GM18867 (cell line): ENCODE measurements at regions not wholly inside any gene's neighbourhood (a gene's known extent, or its start where the extent isn't known, plus 50 kb on each side); places are given as distances from the start of the nearest gene placed in this dataset.

ENCODE experiments used
- ATAC-seq: cut with Tn5 transposase; IDR thresholded peaks from one replicate; pipeline ENCODE4 v1.9.1; 2021; ENCODE audit warnings: mild to moderate bottlenecking, moderate library complexity; ENCODE audit not compliant: unreplicated experiment

DNA sequence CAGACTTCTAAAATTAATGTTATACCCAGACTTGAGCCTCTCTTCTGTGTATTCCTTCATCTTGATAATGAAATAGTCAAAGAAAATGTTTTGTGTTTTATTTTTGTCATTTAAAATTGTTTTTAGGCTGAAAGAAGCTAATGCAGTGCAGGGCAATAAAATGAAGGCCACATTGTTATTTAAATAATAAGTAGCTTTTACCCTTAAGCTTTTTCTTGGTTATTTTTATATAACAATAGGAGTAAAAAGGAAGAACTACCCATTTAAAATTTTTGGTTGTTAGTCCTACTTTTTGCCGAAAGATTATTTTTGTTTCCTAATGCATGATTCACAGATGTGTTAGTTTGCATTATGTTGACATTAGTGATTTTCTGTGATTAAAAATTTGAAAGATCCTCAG is 181.0 kb upstream of the MEOX2 start:
- ATAC-seq: no peak

GRCh38 chr7:15866753-15867152 is 180.3 kb upstream of the MEOX2 start:
- no peak for ATAC-seq

- no peak for ATAC-seq
Observed at GRCh38 chr7:15864626-15864991, 178.1 kb upstream of the MEOX2 start.

DNA sequence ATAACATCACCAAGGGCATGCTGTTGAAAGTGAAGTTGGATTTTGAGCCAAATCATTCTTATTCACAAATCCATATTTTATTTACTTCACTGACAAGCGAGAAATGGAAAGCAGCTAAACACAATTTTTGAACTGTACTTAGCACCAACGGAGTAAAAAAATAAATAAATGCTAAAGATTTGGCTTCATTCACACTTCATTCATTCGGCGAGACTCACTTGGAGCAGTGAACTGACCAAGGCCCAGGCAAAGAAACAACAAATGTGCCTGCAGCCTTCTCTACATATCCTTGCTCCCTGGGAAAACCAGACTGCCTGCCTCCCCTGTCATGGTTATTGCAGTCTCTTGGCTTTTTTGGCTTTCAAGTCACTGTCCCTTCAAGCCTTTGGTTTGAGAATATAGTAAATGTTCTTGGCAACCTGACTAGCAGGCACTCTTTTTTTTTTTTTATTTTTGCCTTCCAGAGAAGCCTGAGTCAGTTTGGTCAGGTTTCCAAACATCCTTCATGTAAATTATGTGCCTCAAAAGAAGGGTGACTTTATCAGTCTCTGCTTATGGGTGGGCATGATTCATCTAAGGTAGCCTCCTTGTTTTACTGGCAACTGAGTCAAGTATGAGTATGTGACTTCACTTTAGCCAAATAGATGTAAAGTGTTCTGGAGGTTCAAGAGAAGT is 177.6 kb upstream of the MEOX2 start:
- ATAC-seq: no peak

DNA sequence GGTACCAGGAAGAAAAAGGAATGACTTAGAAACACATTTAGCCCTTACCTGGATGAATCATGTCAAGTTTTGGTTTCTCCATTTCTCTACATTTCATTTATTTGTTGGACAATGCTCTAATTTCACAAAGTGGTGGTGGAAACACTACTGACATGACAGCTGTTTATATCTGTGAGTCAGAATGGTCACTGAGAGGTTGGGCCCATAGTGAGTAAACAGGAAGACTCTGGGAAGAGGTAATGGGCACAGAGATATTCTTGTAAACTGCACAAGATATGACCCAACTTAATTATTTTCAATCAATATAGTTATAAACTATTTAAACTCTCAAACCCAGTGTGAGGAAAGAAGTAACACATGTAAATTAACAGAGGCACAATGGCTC is 176.3 kb upstream of the MEOX2 start:
- no peak for ATAC-seq

DNA sequence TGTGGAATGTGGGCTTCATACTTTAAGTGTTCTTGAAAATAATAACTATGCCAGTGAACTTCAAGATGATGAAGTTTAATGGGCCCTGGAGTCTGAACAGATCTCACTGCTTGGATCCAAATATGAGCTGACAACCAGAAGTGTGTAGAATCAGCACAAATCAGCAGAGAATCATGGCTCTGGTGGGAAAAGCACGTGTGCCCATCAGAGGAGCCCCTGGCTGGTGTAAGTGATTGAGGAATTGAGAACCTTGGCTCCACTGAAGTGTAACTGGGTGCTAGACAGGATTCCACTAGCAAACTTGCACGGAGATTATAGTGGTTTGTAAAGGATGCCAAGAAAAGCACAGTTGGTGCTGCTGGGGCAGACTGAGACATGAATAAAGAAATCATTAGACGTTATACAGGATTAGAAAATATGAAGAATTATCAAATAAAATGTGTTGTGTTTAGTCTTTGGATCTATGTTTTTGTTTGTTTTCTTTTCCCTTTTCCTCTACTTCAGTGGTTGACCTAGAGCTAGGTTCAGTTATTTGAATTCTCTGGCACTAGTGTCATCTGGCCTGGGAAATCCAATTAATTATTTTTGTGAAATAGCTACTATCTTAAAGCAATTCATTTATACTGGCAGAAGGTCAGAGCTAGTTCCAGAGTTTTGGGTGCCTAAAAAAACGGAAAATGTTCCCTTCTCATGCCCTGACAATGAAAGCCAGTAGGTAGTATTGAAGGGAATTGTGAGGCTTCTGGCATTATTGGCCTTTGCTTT is 175.7 kb upstream of the MEOX2 start:
- no peak for ATAC-seq

DNA sequence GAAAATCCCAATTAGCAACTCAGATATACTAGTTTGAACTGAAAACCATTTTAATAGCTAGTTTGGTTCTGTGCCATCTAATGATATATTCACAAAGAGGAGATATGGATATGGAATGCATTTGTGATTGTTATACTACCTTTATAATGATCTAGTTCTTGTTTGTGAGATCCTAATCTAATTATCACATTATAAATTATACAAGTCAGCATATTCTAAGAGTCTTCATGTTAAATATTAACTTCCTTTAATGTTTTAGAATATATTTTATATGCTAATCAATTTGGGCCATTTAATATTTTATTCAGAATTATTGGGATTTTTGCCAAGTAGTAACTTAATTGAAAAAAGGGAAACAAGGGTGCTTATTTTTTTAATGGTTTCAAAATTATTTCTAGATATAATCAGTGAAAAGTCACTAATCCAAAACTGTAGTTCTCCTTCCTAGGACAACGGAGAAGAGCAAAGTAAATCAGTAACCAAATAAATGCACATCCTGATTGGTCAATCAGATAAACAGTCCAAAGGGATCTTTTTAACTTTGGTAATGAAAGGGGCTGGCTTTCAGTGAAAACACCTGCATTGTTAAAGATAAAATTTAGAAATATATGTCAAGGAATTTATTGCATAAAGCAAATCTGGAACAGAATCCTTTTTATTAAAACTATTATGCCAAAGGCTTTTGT is 173.9 kb upstream of the MEOX2 start:
- ATAC-seq: no peak

DNA sequence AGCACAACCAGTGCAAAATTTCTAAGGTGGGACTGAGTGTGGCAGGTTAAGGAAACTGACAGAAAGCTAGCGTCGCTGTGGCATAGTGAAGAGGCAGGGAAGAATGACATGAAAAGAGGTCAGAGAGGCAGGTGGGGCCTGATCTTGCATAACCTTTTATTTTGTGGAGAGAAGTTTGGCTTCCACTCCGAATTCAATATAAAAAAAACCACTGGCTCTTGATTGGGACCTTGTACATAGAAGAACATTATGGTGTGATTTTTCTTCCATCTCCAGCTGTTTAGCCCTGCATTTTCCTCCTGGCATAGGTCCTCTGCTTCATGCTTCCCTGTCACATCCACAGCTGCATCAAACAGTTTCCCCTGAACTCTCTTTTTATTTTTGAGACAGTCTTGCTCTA is 170.5 kb upstream of the MEOX2 start:
- ATAC-seq: no peak

- ATAC-seq: no peak
Observed at GRCh38 chr7:15856311-15856710, 169.8 kb upstream of the MEOX2 start.

DNA sequence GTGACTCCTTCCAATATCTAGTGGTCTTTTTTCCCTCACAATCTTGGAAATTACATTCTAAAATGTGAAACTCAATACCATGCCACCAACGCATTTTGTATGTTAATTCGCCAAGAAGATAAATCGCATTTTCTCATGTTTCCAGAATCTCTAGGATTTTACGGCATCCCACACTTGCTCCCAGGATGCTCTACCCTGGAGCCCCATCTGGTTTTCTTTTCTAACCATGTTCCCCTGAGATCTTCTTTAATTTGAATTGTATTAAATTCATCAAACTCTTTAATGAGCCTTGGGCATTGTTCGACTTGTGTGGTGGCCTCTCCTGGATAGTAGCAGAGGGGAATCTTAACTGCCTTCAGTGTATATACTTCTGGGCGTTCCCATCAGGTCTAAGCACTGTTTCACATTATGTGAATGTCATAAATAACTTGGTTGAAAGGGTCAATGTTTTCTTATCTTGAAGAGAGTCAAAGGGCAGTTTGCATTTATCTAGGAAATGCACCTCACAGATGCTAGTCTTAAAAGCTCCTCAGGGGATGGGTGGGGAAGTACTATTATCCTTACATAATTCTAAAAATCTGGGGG is 169.1 kb upstream of the MEOX2 start:
- no peak for ATAC-seq

DNA sequence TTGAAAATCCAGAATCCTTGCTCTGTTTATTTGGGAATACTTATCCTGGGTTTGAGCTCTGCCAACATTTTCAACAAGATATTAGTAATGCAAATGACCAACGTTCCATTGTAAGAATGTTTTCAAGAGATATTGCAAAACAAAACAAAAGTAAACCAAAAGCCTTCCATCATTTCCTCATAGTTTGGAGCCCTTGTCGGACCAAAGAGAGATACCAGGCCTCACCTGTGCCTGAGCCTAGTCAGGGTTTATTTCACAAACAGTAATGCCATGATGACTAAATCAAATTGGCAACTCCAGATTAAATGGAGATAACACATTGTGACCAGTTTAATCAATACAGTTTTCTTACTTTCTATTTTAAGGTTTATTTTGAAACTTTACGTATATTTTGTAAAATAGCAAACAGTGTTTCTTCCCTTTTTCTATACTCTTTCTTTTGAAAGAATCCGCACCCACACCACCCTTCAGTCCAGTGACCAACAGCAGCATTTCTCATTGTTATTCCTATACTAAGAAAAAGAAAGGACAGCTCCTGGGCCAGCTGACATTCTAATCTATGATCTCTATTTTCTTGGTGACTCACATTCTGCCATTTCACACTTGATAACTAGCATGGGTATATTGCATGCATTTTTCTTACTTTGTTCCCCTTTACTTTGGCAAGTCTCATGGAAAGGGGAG is 168.5 kb upstream of the MEOX2 start:
- no peak for ATAC-seq

DNA sequence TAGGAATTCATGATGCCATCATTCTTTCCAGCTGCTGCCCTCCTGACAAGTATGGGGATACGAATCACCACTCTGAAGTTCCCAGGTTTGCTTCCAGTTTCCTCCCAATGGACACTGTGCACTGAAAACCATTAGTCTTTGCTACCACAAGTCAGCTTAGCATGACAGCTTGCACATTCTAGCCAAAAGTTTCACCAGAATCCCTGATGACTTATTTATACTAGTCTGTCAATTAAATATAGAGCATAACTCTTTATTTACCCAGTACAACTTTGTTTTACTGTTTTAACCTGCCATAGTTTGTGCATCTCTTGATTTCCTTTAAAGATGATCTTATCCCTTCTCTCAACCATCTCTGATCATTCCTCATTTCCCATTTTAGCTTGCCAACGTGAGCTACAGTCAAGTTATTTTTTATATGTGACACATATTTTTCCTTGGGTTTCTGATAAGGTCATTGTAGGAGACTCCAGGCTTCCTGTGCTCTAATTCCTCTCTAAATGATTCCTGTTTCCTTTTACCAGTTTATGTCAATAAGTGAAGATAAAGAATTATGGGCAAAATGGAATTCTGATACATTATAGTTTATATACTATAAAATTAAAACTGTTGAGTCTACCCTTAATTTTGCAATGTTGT is 167.5 kb upstream of the MEOX2 start:
- ATAC-seq: no peak

DNA sequence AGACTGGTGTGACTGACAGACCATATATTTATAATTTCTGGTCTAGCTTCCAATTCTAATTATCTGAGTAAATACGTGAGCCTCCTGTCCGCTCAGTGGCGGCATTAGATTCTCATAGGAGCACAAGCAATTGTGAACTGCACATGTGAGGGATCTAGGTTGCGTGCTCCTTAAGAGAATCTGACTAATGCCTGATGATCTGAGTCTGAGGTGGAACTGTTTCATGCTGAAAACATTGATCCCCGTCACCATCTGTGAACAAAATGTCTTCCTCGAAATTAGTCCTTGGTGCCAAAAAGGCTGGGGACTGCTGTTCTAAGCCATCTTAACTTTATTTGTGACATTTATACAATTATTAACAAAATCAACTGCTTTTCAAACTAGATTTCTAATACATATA is 164.7 kb upstream of the MEOX2 start:
- ATAC-seq: no peak

DNA sequence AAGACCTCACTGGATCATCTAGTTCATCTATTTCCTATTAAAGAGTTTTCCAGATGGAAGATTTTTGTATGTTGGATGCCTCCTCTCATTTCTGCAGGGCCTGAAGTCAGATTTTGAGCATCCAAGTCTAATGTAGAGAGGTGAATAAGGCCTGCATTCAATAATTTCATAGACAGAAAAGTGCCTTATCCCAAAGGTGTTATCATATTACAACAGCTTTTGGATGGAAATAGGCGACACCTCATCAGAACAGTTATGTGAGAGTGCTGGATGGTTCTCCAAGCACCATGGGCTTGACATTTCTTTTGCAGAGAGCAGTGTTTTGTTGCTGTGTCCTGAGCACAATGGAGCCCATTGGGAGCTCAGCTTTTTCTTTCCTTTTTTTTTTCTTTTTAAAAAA is 162.4 kb upstream of the MEOX2 start:
- ATAC-seq: no peak

DNA sequence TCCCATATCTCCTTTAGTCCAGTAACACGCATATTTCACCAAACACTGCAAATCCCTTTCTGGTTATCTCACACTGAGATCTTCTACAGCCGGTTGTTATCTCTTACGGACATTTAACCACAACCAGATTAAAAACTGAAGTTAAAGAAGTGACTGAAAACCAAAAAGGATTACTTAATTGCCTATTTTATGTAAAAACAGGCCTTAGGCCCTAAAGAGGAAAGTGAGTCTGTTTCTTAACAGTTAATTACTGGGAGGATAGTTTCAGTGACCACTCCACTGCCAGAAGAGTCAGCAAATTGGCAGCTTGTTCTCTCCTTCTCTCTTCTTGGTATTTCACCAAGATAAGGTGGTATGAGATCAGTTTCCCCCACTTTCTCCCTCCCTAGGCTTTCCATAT is 161.9 kb upstream of the MEOX2 start:
- ATAC-seq: no peak

GRCh38 chr7:15845868-15846267 is 159.4 kb upstream of the MEOX2 start:
- no peak for ATAC-seq

- no peak for ATAC-seq
Observed at GRCh38 chr7:15845461-15845860, 159.0 kb upstream of the MEOX2 start.

DNA sequence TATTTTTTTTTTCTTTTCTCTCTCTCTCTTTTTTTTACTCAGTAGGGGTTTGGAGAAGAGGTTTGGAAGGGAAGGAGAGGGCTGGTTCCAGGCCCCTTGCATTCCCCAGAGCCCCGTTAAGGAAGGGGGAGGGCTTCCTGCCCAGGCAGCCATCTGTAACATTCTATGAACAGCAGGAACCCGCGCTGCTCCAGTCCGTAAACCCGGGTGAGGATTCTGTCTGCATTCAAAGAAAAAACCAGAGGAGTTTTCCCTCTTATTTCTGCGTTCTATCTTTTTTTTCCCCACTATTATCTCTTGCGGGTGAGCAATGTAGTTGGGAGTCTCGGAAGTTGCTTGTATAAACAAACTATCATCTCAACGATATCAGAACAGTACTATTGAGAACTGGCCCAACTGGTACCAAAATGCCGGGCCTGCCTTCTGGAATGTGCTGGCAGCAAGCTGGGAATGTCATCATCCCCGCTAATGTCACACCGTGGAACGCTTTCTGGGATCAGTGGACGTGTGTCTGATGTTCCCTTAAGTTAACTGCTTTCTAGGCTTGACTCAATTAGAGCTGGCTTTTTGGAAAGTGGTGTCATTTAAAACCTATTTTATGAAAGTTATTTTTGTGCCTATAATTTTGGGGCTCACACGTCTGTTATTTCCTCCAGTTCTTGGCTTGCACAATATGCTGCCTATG is 153.1 kb upstream of the MEOX2 start:
- no peak for ATAC-seq

- ATAC-seq: no peak
Observed at GRCh38 chr7:15838265-15838664, 151.8 kb upstream of the MEOX2 start.

GRCh38 chr7:15837306-15837950 is 150.9 kb upstream of the MEOX2 start:
- ATAC-seq: no peak
